HG02885 (cell line): ENCODE measurements at regions not wholly inside any gene's neighbourhood (a gene's known extent, or its start where the extent isn't known, plus 50 kb on each side); places are given as distances from the start of the nearest gene placed in this dataset.
"Not testable (repeated sequence)": the region's sequence is repeated elsewhere in the genome, so short reads cannot be mapped to it uniquely, and the experiment has no call there.

ENCODE experiments used
- ATAC-seq: cut with Tn5 transposase; IDR thresholded peaks from one replicate; pipeline ENCODE4 v1.9.1; 2021; ENCODE audit warnings: mild to moderate bottlenecking; ENCODE audit not compliant: unreplicated experiment, poor library complexity

DNA sequence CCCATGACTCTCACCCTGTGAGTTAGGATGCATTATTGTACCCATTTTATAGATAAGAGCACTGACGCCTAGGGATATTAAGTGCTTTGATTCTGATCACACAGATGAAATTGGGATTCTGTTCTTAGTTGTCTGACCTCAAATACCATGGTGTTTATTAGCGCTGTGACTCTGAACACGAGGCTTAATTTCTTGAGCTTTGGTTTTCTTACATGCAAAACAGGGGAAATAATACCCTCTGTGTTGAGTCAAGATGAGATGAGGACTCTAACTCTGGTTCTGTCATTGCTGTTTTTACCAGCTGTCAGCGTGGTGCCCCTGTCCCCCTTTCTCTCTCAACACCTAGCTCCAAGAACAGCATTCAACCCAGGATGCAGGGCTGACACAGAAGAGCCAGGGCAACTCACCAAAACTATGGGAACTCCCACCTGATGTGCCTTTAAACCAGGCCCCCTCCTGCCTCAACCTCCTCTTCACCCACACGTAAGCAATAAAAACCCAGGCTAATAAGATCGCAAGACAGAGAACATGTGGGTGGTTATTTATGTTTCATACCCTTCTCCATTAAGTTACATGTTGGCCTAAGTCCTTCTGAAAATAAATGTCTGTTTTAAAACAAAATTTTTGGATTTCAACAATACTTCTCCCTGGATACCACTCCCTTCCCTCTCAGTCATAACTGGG, 100.1 kb upstream of the SPATA12 start:
- peak; percentile 63 for ATAC-seq

DNA sequence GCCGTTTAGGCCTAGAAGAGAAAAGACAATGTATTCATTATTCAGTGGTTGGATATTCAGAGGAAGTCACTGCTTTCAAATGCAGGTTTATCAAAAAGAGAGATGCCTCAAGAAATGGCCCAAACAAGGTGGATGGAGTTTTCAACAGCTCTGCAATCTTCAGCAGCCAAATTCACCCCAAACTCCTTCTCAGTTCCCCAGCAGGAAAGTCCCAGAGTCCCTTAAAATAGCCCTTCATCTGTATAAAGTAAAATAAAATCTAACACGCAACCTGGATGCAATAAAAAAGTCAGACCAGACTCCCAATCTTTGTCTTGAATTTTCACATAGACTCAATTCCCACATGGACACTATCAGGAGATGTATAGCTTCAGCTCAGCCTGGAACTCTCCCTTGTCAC, 101.6 kb upstream of the SPATA12 start:
- no peak for ATAC-seq

DNA sequence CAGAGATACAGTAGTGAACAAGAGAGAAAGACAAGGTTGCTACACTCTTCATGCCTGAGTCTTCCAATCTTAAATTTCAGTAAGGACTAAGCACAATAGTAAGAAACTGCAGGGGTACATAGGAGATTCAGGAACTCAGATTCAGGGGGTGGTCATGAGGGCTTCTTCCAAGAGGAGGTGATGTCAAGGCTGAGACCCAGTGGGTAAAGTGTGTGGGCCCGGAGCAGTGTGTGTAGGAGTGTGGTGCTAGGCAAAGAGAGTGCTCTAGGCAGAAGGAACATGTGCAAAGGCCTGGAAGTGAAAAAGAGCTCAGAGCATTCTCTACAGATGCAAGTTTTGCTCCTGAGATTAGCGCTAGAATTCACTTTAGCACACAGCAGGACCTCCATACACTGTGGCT, 102.9 kb upstream of the SPATA12 start:
- ATAC-seq: no peak

DNA sequence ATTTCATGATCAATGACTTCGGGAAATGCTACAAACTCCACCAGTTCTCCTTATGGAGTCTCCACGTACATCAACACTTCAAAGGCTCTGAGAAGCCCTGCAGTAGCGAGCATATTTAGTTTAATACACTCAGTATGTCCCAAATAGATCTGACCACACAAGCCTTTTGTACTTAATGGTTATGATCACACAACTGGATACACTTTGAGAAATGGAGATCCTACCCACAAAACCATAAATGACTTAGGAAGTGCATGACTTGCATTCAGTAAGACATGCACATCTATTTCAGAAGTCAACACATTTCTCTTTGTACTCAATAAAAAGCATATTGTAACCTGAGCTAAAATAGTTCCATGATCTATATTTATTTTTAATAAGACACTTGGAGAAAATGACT, 103.6 kb upstream of the SPATA12 start:
- no peak for ATAC-seq

DNA sequence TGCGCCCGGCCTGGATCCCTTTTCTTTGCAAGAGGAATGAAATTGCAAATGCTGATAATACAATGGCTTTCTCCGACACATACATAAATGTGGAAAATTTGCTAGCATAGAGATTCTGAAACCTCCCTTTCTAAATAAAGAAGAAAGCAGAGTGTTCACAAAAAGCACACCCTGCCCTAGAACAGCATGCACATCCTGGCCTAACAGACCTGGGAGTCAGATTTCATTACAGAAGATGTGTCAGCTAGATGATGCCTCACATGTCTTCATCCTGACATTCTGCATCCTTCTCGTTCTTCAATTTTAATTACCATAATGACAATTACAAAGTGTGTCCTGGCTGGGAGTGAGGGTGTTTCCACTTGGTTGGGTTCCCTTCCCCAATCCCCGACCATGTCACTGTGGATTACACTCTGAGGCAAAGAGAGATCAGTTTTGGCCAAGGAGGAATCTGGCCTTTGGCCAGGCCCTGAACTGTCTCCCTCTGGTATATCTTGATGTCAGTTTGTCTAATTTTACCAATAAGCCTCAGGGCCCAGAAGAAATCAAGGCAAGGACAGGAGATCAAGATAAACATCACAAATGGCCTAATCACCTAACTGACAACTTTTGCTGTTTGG, 104.9 kb upstream of the SPATA12 start:
- ATAC-seq: no peak

DNA sequence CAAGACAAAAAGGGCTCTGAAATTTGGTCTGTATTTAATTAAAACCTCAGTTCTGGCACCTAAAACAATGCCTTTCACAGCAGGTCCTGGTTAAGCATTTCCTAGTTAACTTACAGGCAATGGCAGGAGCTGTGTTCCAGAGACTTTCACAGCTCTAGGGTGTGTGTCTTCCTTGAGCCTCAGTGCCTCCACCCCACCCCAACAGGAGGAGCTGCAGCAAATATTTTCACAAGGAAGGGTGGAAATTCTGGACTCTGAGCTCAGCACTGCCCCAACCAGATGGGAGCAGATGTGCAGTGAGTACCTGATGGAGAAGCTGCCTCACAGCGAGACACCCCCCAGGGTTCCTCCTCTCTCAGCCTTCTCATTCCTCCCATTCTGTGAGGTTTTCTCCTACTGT, 106.3 kb upstream of the SPATA12 start:
- ATAC-seq: no peak

DNA sequence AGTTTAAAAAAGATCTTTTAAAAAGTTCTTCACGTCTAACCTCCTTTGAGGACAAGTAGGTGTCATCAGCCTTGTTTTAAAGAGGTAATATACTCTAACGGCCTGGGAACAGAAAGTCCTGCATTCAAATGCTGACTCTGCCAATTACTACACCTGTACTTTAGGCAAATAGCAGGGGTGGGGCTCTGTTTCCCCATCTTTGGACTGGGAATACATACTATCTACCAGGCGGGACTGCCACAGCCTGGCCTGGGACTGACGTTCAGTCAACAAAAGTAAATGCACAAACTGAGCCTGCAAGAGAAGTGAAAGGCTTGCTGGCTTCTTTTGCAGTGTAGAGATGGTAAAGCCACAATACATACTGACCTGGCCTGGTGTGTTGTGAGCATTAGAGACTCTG, 107.6 kb upstream of the SPATA12 start:
- no peak for ATAC-seq

DNA sequence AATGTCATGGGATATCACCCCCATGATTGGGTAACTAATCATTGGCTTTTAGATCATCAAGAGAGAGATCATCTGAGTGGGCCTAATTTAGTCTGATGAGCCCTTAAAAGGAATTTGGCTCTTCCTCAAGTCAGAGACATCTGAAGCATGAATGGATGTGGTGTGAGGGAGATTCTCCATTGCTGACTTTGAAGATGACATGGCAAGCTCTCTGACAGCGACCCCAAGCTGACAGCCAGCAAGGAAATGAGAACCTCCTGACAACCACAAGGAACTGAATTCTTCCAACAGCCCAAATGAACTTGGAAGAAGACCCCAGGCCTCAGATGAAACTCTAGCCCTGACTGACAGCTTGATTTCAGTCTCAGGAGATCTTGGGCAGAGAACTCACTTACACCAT, 108.4 kb upstream of the SPATA12 start:
- no peak for ATAC-seq

DNA sequence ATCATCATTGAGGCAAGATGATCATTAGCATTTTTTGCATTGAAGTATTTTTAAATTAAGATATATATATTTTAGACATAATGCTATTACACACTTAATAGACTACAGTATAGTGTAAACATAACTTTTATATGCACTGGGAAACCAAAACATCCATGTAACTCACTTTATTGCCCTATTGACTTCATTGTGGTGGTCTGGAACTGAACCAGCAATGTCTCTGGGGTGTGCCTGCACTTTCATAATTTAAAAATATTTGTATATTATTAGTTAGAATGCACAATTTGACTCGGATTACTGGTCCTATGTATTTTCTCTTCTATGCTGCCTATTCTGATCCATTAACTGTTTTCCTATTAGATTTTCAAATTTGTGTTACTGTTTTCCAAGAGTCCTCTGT, 109.1 kb upstream of the SPATA12 start:
- no peak for ATAC-seq

DNA sequence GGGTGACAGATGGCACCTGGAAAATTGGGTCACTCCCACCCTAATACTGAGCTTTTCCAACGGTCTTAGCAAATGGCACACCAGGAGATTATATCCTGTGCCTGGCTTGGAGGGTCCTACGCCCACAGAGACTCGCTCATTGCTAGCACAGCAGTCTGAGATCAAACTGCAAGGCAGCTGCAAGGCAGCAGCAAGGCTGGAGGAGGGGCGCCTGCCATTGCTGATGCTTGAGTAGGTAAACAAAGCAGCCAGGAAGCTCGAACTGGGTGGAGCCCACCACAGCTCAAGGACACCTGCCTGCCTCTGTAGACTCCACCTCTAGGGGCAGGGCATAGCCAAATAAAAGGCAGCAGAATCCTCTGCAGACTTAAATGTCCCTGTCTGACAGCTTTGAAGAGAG, 115.1 kb upstream of the SPATA12 start:
- not testable (repeated sequence) for ATAC-seq

DNA sequence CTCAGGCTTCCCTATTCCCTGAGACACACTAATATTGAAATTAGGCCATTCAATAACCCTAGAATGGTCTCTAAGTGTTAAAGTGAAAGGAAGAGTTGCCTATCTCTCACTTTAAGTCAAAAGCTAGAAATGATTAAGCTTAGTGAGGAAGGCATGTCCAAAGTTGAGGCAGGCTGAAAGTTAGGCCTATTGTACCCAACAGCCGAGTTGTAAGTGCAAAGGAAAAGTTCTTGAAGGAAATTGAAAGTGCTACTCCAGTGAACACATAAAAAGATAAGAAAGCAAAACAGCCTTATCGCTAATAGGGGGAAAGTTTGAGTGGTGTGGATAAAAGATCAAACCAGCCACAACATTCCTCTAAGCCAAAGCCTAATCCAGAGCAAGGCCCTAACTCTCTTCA, 117.9 kb upstream of the SPATA12 start:
- ATAC-seq: no peak

DNA sequence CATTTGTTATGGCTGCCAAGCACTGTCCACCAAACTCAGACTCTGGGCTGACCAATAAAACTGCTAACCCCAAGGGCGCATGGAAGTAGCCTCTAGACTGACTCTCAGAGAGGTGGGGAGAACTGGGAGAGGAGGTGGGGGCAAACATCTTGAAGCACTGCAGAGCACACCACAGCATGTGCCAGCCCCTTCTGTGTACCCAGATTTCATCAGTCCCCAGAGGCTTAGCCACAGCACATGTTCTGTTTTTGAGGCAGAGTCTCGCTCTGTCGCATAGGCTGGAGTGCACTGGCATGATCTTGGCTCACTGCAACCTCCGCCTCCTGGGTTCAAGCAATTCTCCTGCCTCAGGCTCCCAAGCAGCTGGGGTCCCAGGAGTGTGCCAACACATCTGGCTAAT, 119.5 kb upstream of the SPATA12 start:
- ATAC-seq: no peak

DNA sequence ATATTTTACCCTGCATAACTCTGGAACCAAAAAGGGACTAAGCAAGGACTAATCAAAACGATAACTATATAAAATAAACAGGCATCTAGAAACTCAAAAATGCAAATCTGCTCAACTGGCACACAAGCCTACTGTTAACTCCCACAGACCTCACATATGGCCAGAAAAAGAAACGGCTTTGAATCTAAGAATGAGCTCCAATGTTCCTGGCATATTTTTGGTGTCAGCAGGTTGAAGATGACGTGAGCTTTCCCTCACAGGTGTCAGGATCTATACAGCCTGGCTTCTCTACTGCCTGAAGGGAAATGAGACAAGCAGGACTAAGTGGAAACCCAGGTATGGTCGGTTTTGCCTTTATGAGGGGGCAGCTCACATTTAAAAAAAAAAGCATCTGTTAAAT, 120.1 kb upstream of the SPATA12 start:
- ATAC-seq: no peak

DNA sequence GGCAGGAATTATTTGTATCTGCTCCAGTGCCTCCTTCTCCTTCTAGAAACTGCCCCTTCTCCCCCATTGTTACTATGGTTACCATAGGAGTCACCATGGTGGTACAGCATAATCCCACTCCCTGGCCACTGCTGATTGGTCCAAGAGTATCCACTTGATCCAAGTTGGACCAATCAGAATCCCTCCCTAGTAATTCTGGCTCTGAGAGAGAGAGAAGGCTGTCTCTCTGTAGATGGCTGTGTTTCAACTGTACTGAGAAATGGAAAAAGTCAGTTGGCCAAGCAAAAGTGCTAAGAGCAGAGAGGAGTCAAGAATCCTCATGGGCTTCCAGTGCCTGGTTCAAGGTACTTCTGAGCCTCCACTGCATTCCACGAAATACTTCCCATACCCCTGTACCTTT, 120.6 kb upstream of the SPATA12 start:
- ATAC-seq: no peak

DNA sequence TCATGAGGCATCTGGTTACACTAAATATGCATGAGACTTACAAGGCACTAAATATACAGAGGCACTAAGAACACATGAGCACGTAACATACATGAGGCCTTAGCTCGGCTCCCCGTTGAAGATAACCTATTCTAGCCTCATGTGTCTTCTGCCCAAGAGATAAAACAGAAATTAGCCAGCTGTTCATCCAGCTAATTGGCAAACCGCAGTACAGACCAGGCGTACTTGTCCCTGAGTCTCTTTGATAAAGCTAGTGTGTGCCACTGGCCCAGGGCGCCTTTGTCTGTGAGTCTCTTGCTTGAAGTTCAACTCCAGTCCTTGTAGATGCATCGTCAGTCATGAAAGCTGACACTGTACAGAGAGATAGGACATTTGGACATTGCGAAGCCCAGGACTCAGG, 121.9 kb upstream of the SPATA12 start:
- ATAC-seq: no peak

DNA sequence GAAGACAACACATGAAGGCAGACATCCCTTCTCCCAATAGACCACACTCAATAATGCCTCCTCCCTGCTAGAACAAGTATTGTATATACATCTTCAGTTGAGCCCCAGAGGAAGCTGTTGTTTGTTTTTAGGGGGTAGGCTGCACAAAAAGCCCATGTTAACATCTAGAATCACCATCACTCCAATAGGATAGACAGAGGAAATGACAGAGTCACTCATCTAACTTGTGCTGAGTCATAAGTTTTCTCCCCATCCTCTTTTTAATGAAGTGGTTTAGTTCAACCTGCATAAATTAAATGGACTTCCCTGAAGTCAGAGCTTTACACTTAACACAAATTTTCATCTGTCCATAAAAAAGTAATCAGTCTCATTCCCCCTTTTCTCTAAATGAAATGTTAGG, 122.9 kb upstream of the SPATA12 start:
- no peak for ATAC-seq

DNA sequence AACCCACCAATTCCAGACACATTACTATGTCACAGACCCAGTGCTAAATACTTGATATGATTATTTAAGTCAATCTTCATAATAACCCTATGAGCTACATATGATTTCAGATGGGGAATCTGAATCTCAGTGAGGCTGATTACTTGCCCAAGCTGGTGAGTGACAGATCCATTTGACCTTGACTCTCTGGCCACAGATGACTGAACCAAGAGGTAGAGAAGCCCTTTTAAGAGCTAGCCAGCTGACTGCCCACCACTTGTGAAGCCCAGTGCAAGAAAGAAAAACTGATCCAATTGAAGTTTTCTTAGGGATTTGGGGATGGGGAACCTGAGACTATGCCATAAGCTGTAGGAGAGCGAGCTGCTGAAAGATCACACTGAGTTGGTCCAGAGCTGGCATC, 124.7 kb upstream of the SPATA12 start:
- no peak for ATAC-seq

DNA sequence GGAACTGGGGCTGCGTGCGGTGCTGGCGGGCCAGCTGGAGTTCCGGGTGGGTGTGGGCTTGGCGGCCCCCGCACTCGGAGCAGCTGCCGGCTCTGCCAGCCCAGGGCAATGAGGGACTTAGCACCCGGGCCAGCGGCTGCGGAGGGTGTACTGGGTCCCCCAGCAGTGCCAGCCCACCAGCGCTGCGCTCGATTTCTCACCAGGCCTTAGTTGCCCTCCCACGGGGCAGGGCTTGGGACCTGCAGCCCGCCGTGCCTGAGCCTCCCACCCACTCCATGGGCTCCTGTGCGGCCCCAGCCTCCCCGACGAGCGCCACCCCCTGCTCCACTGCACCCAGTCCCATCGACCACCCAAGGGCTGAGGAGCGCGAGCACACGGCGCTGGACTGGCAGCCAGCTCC, 126.0 kb upstream of the SPATA12 start:
- not testable (repeated sequence) for ATAC-seq

DNA sequence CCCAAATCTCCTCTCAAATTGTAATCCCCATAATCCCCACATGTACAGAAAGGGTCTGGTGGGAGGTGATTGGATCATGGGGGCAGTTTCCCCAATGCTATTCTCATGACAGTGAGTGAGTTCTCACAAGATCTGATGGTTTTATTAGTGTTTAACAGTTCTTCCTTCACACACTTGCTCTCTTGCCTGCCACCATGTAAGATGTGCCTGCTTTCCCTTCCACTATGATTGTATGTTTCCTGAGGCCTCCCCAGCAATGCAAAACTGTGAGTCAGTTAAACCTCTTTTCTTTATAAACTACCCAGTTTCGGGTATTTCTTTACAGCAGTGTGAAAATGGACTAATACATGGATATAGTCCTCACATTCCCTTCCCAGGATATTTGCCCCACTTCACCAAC, 126.7 kb upstream of the SPATA12 start:
- ATAC-seq: no peak

DNA sequence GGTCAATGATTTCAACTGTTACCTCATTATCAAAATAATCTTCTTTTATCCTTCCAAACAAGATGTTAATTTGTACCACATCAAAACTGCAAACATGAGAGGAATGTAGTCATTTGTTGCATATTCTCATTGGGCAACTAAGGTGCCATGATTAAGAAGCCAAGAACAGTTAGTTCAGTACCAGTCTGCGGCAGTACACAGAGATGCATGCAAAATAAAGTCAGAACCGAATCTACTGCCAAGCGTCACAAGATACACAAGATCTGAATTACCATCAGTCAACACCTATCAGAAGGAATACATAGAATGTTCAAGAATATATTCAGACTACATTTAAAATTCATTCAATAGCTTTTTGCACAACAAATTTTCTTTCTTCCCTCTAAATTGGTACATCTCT, 127.6 kb upstream of the SPATA12 start:
- no peak for ATAC-seq

DNA sequence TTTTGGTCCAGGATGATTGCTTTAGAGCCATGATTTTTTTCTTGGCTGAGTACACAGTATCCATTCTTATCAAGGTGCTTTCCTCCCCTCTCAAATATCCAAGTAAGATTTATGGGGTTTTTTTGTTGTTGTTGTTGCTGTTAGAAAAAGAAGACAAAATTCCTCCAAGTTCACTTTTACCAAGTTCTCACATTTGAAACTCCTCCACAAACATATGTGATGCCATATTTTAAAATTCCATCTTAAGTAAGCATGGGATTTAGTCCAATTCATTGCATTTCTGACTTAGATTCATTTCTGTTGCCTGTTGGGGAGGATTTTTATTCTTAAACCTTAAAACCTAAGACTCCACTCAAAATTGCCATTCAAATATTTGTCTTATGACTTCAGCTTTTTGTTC, 128.6 kb upstream of the SPATA12 start:
- no peak for ATAC-seq

DNA sequence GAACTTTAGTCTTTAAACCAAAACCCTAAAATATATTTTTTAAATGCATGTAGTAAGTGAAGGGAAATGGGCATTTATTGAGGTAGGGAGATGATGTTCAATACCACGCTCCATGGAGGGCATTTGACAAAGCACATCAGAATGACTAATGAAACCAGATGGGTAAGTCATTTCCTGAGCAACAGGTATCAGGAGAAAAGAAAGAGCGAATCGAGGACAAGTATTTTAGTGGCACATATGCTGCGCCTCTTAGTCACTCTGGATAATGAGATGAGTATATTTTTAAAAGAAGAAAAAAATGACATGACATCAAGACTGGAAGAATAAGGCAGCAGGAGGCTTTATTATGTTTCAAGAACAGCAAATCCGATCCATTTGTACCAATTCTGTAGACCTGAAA, 129.0 kb upstream of the ARHGEF3 start:
- no peak for ATAC-seq
